ENCODE measurements at regions not wholly inside any gene's neighbourhood (a gene's known extent, or its start where the extent isn't known, plus 50 kb on each side); places are given as distances from the start of the nearest gene placed in this dataset.
"Not testable (repeated sequence)": the region's sequence is repeated elsewhere in the genome, so short reads cannot be mapped to it uniquely, and the experiment has no call there.

DNA sequence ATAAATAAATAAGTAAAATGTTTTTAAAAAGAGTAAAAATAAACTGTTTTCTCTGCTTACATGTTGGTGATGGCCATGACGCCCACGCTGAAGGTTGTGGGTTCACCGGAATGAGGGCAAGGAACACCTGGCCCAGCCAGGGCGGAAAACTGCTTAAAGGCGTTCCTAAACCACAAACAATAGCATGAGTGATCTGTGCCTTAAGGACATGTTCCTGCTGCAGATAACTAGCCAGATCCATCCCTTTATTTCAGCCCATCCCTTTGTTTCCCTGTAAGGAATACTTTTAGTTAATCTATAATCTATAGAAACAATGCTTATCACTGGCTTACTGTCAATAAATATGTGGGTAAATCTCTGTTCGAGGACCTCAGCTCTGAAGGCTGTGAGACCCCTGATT is 63.3 kb upstream of the CEP78 start:
- not testable (repeated sequence) for DNase-seq

DNA sequence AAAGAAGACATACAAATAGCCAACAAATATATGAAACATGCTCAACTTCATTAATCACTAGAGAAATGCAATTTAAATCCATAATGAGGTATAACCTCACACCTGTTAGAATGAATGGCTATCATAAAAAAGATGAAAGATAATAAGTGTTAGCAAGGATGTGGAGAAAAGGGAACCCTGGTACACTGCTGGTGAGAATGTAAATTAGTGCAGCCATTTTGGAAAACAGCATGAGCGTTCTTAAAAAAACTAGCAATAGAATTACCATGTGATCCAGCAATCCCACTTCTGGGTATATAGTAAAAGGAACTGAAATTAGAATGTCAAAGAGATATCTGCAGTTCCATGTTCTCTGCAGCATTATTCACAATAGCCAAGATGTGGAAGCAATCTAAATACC is 64.2 kb upstream of the CEP78 start:
- no peak for DNase-seq

DNA sequence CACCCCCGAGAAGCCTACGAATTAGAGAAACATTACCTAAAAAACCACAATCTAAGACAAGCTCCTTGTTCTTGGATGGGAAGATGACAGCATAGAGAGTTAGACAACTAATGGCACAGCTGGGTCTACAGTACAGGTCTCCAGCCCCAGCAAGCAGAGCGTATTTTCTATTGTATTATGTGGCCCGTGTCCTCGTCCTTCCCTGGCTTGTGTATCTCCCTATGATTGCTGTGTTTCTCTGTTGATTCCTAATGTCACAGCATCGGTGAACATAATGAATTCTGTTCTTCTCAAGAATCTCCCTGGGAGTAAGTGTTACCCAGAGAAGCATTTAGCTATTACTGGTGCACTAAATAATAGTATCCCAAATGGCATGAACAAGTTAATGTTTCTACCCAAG is 66.8 kb upstream of the CEP78 start:
- no peak for DNase-seq

DNA sequence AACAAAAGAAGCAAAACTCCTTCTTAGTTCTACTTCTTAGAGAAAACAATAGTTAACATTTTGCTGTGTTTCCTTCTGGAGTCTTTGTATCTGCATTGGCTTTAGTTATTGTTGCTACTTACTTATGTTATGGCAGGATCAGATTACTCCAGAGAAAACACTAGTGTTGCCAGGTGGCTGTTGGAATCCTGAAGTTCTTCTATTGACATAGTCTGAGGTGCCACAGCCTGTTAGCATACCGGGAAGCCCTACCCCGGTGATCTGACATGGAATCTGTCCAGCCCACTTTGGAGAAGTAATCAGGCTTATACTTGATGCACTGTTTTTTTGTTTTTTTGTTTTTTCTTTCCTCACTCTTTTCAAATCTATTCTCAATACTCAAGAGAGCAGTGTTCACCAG is 68.5 kb upstream of the CEP78 start:
- DNase-seq: no peak

DNA sequence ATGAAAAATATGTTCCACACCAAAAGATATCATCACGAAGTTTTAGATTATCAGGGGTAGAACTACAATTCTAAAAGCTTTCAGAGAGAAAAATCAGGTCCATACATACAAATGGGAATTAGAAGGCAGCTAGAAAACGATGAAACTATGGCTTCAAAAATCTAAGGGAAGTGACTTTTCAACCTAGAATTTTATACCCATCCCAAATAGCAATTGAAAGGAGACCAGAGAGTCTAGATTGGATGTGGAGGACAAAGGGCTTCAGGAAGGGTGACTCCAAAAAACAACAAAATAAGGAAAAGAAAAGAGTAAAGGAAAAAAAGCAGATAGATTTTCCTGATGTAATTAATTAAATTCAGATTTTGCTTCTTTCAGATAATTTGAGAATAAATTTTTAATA is 72.0 kb upstream of the CEP78 start:
- no peak for DNase-seq

DNA sequence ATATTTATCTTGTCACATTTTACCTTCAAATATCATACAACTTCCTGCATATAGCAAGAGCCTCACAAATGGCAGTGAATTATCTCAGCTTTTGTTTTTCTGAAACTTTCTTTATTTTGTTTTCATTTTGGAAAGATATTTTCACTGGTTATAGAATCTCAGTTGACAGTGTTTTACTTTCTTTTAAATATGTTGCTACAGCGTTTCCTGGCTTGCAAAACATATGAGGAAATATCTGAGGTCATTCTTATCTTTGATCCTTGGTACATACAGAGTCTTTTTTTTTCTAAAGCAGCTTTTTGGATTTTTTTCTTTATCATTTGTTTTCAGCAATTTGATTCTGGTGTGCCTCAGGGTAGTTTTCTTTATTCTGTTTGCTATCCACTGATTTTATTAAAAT is 77.6 kb upstream of the CEP78 start:
- no peak for DNase-seq

DNA sequence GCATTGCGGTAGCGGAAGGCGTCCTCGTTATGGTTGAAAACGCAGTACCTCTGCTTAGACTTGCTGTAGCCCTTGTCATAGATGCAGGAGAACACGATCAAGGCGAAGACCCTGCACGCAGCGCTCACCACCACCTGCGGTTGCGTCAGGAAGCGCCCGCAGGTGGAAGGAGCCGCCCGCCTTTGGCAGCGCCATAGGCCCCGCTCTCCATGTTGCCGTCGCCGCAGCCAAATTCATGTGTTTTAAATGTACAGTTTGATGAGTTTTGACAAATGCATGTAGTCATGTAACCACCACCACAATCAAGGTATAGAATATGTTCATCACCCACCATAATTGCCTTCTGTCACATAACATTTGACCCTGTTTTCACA is 84.9 kb upstream of the CEP78 start:
- no peak for DNase-seq

DNA sequence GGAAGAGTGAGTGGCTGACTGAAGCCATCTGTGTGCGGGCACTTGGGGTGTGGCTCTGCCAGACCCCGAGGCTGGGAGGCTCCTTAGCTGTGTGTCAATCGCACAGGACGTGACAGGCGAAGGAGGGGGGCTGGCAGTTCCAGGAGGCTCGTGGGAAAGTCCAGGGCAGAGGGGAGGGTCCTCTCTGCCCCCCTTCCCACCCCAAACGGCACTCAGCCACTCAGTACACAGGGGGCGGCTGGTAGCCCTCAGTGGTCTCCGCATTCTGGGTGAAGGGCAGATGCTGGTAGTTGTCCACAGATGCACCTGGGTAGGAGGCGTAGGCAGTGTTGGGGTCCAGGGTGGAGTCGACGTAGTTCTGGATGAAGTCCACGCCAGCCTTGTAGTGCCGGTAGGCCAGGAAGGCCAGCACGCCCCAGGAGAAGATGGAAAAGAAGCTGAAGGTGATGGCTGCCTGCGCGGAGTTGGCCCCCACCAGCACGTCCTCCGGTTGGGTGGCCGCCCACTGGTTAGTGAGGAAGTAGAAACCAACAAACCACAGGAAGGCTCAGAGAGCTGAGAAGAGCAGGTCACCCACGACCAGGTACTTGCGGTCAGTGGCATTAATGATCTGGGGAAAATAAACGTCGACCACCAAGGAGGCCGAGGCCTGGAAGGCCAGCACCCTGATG is 85.4 kb upstream of the CEP78 start:
- no peak for DNase-seq

DNA sequence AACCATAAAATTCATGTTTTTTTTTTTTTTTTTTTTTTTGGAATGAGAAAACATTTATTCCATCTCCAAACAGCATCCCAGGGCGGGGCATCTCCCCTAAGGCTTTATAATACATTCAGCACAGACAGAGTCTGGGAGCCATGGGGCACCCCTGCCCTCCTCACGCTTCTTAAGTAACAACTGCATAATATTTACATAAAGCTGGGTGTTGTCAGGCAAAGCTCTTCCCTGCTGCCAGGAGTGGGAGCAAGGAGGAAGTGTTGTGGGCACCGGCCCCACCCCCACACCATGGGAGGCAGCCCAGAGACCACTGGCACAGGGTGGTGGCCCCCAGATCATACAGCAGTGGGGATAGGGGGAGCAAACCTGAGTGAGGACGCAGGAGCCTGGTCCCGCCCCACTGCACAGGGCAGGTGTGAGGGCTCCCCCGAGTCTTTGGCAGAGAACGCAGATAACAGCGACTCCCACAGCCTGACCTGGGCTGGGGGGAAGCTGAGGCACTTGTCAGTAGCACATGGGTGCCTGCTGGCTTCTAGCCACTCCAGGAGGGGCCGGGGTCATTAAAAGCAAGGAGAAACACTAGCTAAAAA is 86.1 kb upstream of the CEP78 start:
- DNase-seq: no peak

DNA sequence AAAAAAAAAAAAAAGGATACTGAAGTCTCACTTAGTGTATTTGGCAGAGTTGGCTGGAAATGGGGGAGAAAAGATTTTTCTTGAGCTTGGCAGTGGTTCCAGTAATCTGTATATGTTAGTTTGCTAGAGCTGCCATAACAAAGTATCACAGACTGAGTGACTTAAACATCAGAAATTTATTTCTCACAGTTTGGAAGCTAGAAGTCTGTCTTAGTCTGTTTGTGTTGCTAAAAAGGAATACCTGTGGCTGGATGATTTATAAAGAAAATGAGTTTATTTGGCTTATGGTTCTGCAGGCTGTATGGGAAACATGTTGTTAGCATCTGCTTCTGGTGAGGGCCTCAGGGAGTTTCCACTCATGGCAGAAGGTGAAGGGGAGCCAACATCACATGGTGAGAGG is 89.6 kb upstream of the CEP78 start:
- DNase-seq: no peak

DNA sequence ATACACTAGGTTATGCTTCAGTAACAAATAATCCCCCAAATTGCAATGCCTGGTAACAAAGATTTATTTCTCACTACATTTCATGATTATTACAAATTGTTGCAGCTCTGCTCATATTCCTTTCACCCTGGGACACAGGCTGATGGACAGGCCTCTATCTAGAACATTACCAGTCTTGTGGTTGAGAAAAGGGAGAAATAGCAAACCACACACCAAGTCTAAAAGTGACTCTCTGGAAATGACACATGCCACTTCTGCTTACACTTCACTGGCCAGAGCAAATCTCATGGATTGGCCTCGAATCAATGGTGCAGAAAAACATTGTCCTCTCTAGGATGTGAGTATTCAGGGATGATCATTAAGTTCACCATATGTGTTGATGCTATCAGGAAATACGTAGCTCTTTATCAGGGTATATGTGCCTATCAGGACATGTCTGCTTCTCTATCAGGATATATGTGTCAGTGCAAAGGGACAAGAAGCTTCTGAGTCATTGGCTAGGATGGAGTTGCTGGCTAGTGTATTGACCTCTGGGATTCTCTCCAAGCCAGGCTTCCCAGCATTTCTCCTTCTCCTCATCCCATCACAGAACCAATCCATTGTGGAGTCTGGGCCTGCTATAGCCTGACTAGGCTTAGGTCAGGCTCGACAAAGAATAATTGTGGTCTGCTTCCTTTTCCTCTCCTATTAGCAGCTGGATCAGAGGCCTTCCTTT is 91.1 kb upstream of the CEP78 start:
- no peak for DNase-seq

DNA sequence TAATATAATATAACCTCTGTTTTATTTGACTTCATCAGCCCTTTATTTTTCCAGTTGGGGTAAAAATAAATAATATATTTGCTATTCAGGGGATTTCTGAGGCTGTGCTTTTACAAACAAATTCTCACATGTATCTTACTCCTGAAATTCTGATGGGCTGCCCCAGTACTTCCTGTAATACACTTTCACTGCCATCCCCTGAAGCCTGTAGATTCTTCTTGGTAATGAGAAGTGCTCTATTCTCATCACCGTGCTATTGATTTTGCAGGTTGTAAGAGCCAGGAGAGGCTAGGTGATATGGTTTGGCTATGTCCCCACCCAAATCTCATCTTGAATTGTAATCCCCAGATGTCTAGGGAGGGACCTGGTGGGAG is 91.9 kb upstream of the CEP78 start:
- DNase-seq: no peak

DNA sequence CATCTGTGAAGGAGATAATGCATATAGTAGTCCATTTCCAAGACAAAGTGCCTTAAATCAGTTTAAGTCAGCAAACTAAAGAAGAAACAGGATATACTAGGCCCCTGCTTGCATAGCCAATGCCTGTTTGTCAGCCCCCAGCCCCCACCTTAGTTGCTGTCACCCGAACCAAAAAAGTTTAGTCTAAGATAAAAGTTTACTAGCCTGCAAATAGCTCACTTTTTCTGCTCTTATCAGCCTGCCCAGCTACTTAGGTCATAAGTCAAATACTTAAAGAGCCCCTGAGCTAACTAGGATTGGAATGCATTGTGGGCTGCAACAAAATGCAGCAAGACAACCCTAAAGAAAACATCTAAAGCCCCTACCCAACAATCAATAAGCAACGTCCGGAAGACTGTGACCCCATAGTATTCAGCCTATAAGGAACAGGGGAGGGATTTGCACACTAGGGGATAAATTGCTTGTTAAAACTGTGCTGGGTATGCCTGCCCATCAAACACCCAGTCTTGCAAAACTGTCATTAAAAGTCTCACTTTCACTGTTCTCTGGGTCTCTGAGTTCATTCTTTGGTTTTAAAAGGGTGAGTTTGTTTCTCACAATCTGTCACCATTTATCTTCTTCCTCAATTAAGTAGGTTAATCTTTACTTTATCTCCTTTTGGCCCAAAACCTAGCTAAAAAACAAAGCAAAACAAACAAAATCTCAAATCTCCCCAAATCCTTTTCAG is 92.4 kb upstream of the CEP78 start:
- no peak for DNase-seq

DNA sequence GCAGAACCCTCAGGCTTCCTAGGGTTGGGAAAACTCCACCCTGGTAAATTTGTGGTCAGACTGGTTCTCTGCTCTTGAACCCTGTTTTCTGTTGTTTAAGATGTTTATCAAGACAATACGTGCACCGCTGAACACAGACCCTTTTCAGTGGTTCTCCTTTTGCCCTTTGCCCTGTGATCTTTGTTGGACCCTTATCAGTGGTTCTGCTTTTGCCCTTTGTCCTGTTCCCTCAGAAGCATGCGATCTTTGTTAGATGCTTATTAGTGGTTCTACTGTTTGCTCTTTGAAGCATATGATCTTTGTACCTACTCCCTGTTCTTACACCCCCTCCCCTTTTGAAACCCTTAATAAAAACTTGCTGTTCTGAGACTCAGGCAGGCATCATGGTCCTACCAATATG is 93.6 kb upstream of the CEP78 start:
- DNase-seq: not testable (repeated sequence)

DNA sequence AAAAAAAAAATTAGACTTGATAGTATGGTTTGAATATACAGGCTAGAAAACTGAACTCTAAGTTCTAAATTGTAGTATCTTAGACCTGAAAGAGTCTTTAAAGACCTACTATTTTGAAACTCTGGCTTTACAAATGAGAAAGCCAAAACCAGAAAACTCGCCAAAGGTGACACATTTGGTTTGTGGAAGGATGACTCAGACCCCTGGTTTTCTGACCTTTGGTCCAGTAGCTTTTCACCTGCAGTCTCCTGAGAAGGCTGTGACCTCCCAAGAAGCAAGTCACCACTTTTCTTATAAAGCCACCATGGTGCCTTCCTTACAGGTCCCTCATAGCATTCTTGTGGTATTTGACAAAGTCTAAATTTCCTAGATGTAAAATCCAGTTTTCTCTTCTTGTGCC is 102.1 kb upstream of the CEP78 start:
- peak; percentile 22 for DNase-seq

DNA sequence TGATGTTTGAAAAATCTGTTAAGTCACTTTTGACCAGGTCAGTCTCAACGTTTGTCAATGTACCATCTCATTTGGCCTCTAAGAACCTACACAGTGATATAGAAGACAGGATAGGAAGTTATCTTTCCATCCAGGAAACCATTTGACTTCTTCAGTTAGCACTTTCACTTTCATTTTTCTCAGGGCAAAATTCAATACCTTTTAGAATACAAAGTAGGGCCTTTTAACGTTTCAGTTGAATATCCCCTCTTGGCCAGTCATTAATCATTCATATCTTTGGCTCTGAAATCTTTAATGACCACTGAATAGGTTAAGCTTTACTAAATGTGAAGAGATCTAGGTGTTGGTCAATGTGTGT is 101.1 kb upstream of the GNAQ start:
- DNase-seq: no peak

DNA sequence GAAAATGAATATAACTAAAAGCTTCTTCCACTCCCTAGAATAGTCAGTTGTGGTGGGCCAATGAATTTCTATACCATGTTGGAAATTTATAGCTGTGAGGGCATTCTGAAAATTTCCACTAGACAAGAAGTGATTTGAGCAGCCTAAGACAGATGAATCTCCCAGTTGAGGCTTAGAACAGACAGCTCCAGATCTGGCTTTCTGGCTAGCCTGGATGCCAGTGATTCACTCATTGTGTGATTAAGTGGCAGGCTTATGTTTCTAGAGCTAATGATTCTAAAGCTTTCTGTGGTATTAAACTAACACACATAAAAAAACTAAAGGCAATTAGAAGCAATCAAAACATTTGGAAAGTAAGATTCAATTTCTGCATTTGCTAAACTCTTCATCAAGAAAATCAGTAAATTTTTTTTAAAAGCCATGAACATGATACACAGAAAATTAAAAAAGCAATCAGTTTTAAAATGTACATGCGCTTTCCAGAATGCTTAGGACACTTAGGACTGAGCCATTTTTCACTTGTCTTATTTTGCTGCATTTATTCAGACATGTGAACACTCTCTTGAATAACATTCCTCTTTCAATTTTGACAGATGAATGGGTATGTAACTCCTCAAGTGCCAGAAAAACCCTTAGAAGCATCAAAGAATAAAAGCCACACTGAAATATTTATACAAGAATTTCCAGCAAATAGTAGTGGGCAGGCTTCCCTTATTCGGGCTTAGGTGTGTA is 100.5 kb upstream of the GNAQ start:
- DNase-seq: no peak

DNA sequence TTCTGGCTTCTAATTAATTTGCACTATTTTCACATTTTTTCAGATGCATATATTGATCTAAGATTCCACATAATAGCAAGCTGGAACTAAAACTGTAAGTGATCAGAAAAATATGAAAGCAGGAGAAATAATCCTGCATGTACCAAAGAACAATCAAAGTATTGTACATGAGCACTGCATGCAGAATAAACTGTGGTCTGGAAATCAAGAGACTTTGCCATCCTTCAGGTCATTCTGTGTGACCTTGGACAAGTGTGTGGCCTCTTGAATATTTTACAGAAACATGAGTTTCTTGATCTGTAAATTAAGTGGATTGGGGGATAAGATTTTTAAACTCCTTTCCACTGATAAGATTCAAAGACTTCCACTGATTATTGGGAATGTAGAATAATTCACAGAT is 99.2 kb upstream of the GNAQ start:
- no peak for DNase-seq

DNA sequence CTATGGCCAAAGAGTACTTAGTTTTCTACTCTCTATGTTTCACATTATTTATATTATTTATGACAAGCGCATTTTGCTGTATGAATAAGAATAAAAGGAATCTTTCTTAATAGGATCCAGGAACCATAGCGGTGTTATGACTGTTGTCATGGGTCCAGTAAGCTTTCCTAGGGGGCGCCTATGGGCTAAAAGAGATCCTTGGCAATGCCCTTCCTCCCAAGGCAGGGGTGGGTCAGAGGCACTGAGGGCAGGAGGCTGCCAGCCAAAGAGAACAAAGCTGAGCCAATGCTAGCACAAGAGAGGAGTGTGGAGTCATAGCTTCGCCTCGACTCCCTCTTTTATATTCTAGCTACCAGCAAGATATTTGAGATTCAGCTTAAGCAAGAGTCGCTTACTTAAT is 98.4 kb upstream of the GNAQ start:
- DNase-seq: no peak

DNA sequence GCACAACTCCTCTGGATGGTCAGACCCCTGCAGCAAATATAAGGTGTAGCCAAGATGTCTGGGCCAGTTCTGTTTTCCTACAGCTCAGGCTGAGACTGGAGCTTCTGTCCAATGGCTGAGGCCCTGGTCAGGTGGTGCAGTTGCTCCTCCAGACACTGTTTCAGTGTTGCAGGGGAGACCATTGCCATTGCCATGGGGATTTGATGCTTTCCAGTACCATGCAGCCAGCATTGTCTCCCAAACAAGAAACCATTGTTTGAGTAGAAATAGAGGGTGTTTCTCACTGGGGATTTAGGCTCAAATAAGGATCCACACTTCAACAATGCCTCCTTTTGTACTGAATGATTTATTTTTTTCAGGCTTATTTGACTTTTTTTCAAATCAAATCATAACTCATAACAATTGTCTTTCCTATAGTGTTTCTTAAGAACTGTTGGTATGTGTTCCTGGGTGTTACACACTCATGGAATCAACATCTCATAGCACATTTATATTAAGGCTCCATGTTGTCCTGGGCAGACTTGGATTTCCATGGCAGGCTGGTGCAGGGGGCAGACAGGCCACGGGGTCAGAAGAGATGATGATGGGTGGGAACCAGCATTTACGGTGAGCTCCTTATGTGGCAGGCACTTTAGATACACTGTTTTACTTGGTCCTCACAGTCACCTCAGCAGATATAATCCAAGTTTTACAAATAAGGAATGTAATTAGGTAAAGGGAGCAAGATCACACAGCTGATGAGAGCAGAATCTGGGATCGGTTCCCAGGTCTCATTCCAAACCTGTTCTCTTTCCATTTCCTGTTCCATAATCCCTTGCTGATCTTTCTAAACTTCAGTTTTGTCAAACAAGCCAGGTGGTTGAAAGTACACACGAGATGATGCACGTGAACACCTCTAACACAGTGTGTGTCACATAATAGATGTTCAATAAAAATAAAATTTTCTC is 95.9 kb upstream of the GNAQ start:
- DNase-seq: no peak

DNA sequence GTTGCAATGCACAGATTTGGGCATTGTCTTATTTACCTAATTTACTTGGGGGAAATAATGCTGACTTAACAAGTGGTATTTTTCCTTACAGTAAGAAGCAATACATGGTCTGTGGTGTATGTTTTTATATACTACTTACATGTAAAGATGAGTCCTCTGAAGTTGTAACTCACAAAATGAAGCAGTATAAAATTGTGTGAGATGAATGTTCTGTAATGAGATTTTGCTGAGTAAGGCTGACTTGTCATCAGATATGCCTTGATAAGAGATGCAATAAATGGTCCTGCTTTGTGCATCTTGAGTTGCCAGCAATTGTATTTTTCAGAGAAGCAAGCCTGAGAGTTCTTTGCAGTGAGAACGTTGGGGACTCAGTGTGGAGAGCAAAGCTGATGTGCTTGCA is 92.2 kb upstream of the GNAQ start:
- no peak for DNase-seq

DNA sequence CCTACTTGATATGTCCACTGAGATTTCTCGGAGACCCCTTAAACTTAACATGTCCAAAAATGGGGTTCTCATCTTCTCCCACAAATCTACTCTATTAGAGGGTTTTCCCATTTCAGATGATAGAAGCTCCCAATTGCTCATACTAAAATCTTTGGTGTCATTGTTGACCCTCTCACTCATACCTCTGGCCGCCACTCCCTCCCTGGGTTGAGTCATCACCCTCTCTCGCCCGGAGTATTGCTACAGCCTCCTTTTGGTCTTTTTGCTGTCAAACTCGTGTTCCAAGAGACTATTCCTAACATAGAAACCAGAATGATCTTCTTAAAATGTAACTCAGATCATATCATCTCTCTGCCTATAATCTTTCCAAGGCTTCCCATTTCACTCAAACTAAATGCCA is 91.0 kb upstream of the GNAQ start:
- DNase-seq: no peak
